HepG2 (cell line): ENCODE measurements at regions not wholly inside any gene's neighbourhood (a gene's known extent, or its start where the extent isn't known, plus 50 kb on each side); places are given as distances from the start of the nearest gene placed in this dataset.

Source experiments
- ATAC-seq: fragments of 200-7000 bp; cut with Tn5 transposase; 3 replicates; pipeline ENCODE4 v1.9.1; 2020; ENCODE audit warnings: mild to moderate bottlenecking, moderate library complexity
- BruUV-seq: library from RNA; stranded (reverse); fragments of 400-500 nt; replicated peaks from 2 replicates; lab custom pipeline; 2021; lab: Mats Ljungman, UMichigan
- CTCF ChIA-PET: fragments of 300-600 bp; formaldehyde crosslinking; extraction: SDS; loops from one replicate; lab custom pipeline; 2021; ENCODE audit warnings: low total read pairs, inconsistent platforms, low intra/inter-chr PET ratio; lab: Yijun Ruan, JAX
- POLR2A ChIA-PET: fragments of 350-600 bp; sonication (Branson Sonifier 250); formaldehyde crosslinking; loops from one replicate; lab custom pipeline; 2020; ENCODE audit warnings: antibody characterized with exemption, inconsistent platforms; lab: Yijun Ruan, JAX
- DNase-seq: peaks from one replicate; pipeline ENCODE4 v3.0.0-alpha.2; 2015; ENCODE audit warnings: low spot score
- FAIRE-seq: peaks from 3 replicates; lab custom pipeline; 2011; peaks lifted over from hg19 to GRCh38; lab: Jason Lieb, UNC
- H2AFZ ChIP-seq: one replicate; pipeline ENCODE4 v1.6.1; 2011; ENCODE audit warnings: low read length, inconsistent platforms
- H3K27ac ChIP-seq: fragments of 300-600 bp; 3 replicates; pipeline ENCODE4 v1.8.0; 2011; ENCODE audit warnings: mixed run types, mild to moderate bottlenecking, mixed read lengths, low read length, inconsistent platforms; ENCODE audit not compliant: insufficient read depth; ENCODE audit errors: extremely low read length
- H3K27me3 ChIP-seq, 2 experiments: fragments of 200-600 bp in 1 of 2; 2 replicates in 1 of 2; 3 replicates in 1 of 2; pipeline versions ENCODE4 v1.6.0 to v1.8.0; 2011; ENCODE audit warnings: low read length in 2 of 2, mild to moderate bottlenecking in 2 of 2, moderate library complexity in 2 of 2, inconsistent platforms in 1 of 2; ENCODE audit not compliant: insufficient read depth in 2 of 2, control insufficient read depth in 1 of 2
- H3K36me3 ChIP-seq, 2 experiments: fragments of 200-600 bp in 1 of 2; replicated peaks in 1 of 2; 2 replicates in 1 of 2; 3 replicates in 1 of 2; pipeline versions ENCODE4 v1.5.1 to v1.8.0; 2011; ENCODE audit warnings: low read length in 2 of 2, inconsistent platforms in 1 of 2; ENCODE audit not compliant: insufficient read depth in 2 of 2, control insufficient read depth in 1 of 2
- H3K4me1 ChIP-seq: 2 replicates; pipeline ENCODE4 v1.5.1; 2012; ENCODE audit warnings: low read length, inconsistent platforms; ENCODE audit not compliant: insufficient read depth
- H3K4me2 ChIP-seq: 2 replicates; pipeline ENCODE4 v1.6.0; 2011; ENCODE audit warnings: low read depth, low read length, inconsistent platforms
- H3K4me3 ChIP-seq, 3 experiments: fragments of 200-600 bp in 1 of 3; sonication (generic), shearing (Covaris generic) in 1 of 3; replicated peaks in 1 of 3; 2 replicates each; pipeline ENCODE4 v1.5.1; 2011 to 2016; ENCODE audit warnings: low read length in 3 of 3, inconsistent platforms in 2 of 3, low read depth in 2 of 3, mild to moderate bottlenecking in 2 of 3, control low read depth in 1 of 3, mixed read lengths in 1 of 3; ENCODE audit not compliant: insufficient read depth in 1 of 3
- H3K79me2 ChIP-seq: one replicate; pipeline ENCODE4 v1.6.1; 2011; ENCODE audit warnings: low read length, inconsistent platforms; ENCODE audit not compliant: insufficient read depth
- H3K9ac ChIP-seq: 2 replicates; pipeline ENCODE4 v1.6.0; 2011; ENCODE audit warnings: mild to moderate bottlenecking, low read depth, low read length, inconsistent platforms; ENCODE audit not compliant: insufficient read depth
- H3K9me3 ChIP-seq: 2 replicates; pipeline ENCODE4 v1.5.1; 2012; ENCODE audit warnings: mild to moderate bottlenecking, low read length
- H4K20me1 ChIP-seq: 2 replicates; pipeline ENCODE4 v1.6.0; 2011; ENCODE audit warnings: inconsistent platforms, mild to moderate bottlenecking, low read length, moderate library complexity; ENCODE audit not compliant: insufficient read depth
- AHDC1 ChIP-seq: sonication (generic); formaldehyde crosslinking; IDR thresholded peaks from 2 replicates; pipeline ENCODE4 v1.5.1; 2020; ENCODE audit warnings: mild to moderate bottlenecking, missing genetic modification reagents, borderline replicate concordance
- CHCHD3 ChIP-seq: sonication (generic); formaldehyde crosslinking; IDR thresholded peaks from 2 replicates; pipeline ENCODE4 v1.8.0; 2022; ENCODE audit warnings: mild to moderate bottlenecking, missing genetic modification reagents, moderate library complexity
- ERF ChIP-seq: IDR thresholded peaks from 2 replicates; pipeline ENCODE4 v1.6.1; 2018; ENCODE audit warnings: missing biosample characterization, missing genetic modification reagents
- FOXC1 ChIP-seq: sonication (generic); formaldehyde crosslinking; IDR thresholded peaks from 2 replicates; pipeline ENCODE4 v1.8.0; 2022; ENCODE audit warnings: mild to moderate bottlenecking, missing genetic modification reagents, borderline replicate concordance
- GATAD1 ChIP-seq: IDR thresholded peaks from 2 replicates; pipeline ENCODE4 v1.6.1; 2016; ENCODE audit warnings: missing genetic modification reagents, missing compliant biosample characterization
- GMEB1 ChIP-seq: sonication (generic); formaldehyde crosslinking; IDR thresholded peaks from 2 replicates; pipeline ENCODE4 v1.5.1; 2020; ENCODE audit warnings: missing genetic modification reagents, mild to moderate bottlenecking, borderline replicate concordance
- HNF4A ChIP-seq: sonication (generic); formaldehyde crosslinking; IDR thresholded peaks from 2 replicates; pipeline ENCODE4 v1.4.0; 2020; ENCODE audit warnings: missing genetic modification reagents
- HNF4G ChIP-seq, 2 experiments: sonication (generic) in 1 of 2; formaldehyde crosslinking in 1 of 2; IDR thresholded peaks; 2 replicates each; pipeline versions ENCODE4 v1.4.0 to v1.6.1; 2011 to 2020; ENCODE audit warnings: borderline replicate concordance in 2 of 2, low read depth in 2 of 2, mild to moderate bottlenecking in 2 of 2, low read length in 1 of 2, missing genetic modification reagents in 1 of 2, moderate library complexity in 1 of 2
- NR3C1 ChIP-seq: sonication (generic); formaldehyde crosslinking; IDR thresholded peaks from 2 replicates; pipeline ENCODE4 v1.4.0; 2020; ENCODE audit warnings: missing genetic modification reagents
- TBP ChIP-seq: sonication (generic); formaldehyde crosslinking; IDR thresholded peaks from 2 replicates; pipeline ENCODE4 v1.5.0; 2020; ENCODE audit warnings: missing genetic modification reagents
- YEATS2 ChIP-seq: sonication (generic); formaldehyde crosslinking; IDR thresholded peaks from 2 replicates; pipeline ENCODE4 v1.4.0; 2020; ENCODE audit warnings: missing genetic modification reagents, borderline replicate concordance
- ZMAT3 ChIP-seq: sonication (generic); formaldehyde crosslinking; conservative IDR thresholded peaks from 2 replicates; pipeline ENCODE4 v1.7.0; 2021; ENCODE audit warnings: missing genetic modification reagents
- ZNF644 ChIP-seq: IDR thresholded peaks from 2 replicates; pipeline ENCODE4 v1.6.1; 2016; ENCODE audit warnings: low read depth
- ZNF770 ChIP-seq: sonication (generic); formaldehyde crosslinking; IDR thresholded peaks from 2 replicates; pipeline ENCODE4 v1.5.0; 2020; ENCODE audit warnings: mild to moderate bottlenecking, missing genetic modification reagents
- ZNF839 ChIP-seq: sonication (generic); formaldehyde crosslinking; IDR thresholded peaks from 2 replicates; pipeline ENCODE4 v1.4.0; 2020; ENCODE audit warnings: missing genetic modification reagents, mild to moderate bottlenecking, borderline replicate concordance
- WGBS: methylation state at CpG from one replicate; pipeline ENCODE4 v1.1.6; 2017; ENCODE audit warnings: low lambda C conversion rate; 5-methylcytosine and 5-hydroxymethylcytosine counted together
- in situ Hi-C: cut with HindIII; loops from 2 replicates; pipeline ENCODE4 v1.10.0; 2017; ENCODE audit warnings: low pct_unique_long_range_greater_than_20kb; ENCODE audit not compliant: extremely low pct_ligation_motif_present
- intact Hi-C: fragments of 100-400 bp; cut with micrococcal nuclease; formaldehyde crosslinking; loops from one replicate; pipeline ENCODE4 v1.10.0; 2022; ENCODE audit not compliant: unreplicated experiment

- TF ChIP-seq ZNF770 (CRISPR knock-in tag) (no peak), ZMAT3 (CRISPR knock-in tag) (no peak)
Observed at GRCh38 chr14:85125291-85125670, 404.7 kb upstream of the FLRT2 start (continued).

GRCh38 chr14:85129921-85130320 lies 400.0 kb upstream of the FLRT2 start:
- intact Hi-C loops, result no loop called here
- TF ChIP-seq FOXC1 (CRISPR knock-in tag) (no peak), GMEB1 (no peak), GATAD1 (no peak), ZNF839 (CRISPR knock-in tag) (no peak), HNF4G (IDR thresholded peaks at IDR 0.05; ENCODE audit: borderline replicate concordance, low read depth, low read length) (peak; percentile 22; the same call in 1 of the 2 replicates), HNF4G (CRISPR knock-in tag; IDR thresholded peaks at IDR 0.05; ENCODE audit: borderline replicate concordance, low read depth) (no peak), AHDC1 (CRISPR knock-in tag) (peak; percentile 86; the same call in 1 of the 2 replicates), YEATS2 (CRISPR knock-in tag) (no peak), NR3C1 (CRISPR knock-in tag) (no peak), ZNF644 (CRISPR knock-in tag) (0 out of 2 replicates have a peak, but pooled peaks have one; percentile 28), CHCHD3 (CRISPR knock-in tag) (no peak), ERF (CRISPR knock-in tag) (no peak), HNF4A (CRISPR knock-in tag) (peak; percentile 63), TBP (CRISPR knock-in tag) (no peak)

More at GRCh38 chr14:85129921-85130320, 400.0 kb upstream of the FLRT2 start:
- H2AFZ ChIP-seq, result no peak overlapping the region
- ATAC-seq (peak; percentile 76), FAIRE-seq (no peak), DNase-seq (peak; percentile 1)
- H3K9me3 ChIP-seq, result peaks cover 85% of the 10 kb centered on the region
- H3K4me2 ChIP-seq, result no peak overlapping the region
- ChIA-PET POLR2A (no interaction called here), CTCF (no interaction called here)
- in situ Hi-C loops, result no loop called here
- H3K27ac ChIP-seq, result no peak overlapping the region
- H3K4me1 ChIP-seq, result no peaks in the 10 kb centered on the region
- H3K27me3 ChIP-seq, result no peaks in the 10 kb centered on the region
- 0% methylated on average over 2 of the region's 2 CpGs for WGBS
- H3K4me3 ChIP-seq, result no peak overlapping the region
- H3K9ac ChIP-seq, result no peak overlapping the region
- no peaks in the 10 kb centered on the region for H4K20me1 ChIP-seq
- BruUV-seq, result no TSS peak
- no peaks in the 10 kb centered on the region for H3K36me3 ChIP-seq
- H3K79me2 ChIP-seq, result no peaks in the 10 kb centered on the region
